ENCODE measurements at regions not wholly inside any gene's neighbourhood (a gene's known extent, or its start where the extent isn't known, plus 50 kb on each side); places are given as distances from the start of the nearest gene placed in this dataset.

- TF ChIP-seq ZNF253 (CRISPR knock-in tag; conservative IDR thresholded peaks at IDR 0.05) = no peak
- TF ChIP-seq TGIF2 (CRISPR knock-in tag; IDR thresholded peaks at IDR 0.05) = no peak
- TF ChIP-seq EP300 (IDR thresholded peaks at IDR 0.05; ENCODE audit: low read length) = no peak
- TF ChIP-seq ILK (tag; IDR thresholded peaks at IDR 0.05; ENCODE audit: borderline replicate concordance, low read depth) = no peak
- no peak for TF ChIP-seq HCFC1 (IDR thresholded peaks at IDR 0.05; ENCODE audit: low read depth, low read length)
- TF ChIP-seq CREB1 (IDR thresholded peaks at IDR 0.05) = no peak
- no peak for TF ChIP-seq CREB1 (CRISPR knock-in tag; IDR thresholded peaks at IDR 0.05)
- no peak for TF ChIP-seq CTCF (IDR thresholded peaks at IDR 0.05 in 2 of 3, conservative IDR thresholded peaks at IDR 0.05 in 1 of 3; ENCODE audit: insufficient read depth in 2 of 3, low read depth in 1 of 3, low read length in 3 of 3)
- TF ChIP-seq FOXK1 (CRISPR knock-in tag; IDR thresholded peaks at IDR 0.05; ENCODE audit: borderline replicate concordance) = no peak
- no peak for TF ChIP-seq SMAD3 (CRISPR knock-in tag; conservative IDR thresholded peaks at IDR 0.05)
- no peak for TF ChIP-seq RNF219 (CRISPR knock-in tag; IDR thresholded peaks at IDR 0.05)
- no peak for TF ChIP-seq PHB2 (IDR thresholded peaks at IDR 0.05; ENCODE audit: low read depth)
- TF ChIP-seq THRA (IDR thresholded peaks at IDR 0.05) = no peak
Measured at GRCh38 chr10:61565819-61566560, 96.7 kb upstream of the CABCOCO1 start.

Measured in K562 (cell line).